KBM-7 (cell line): ENCODE measurements at regions not wholly inside any gene's neighbourhood (a gene's known extent, or its start where the extent isn't known, plus 50 kb on each side); places are given as distances from the start of the nearest gene placed in this dataset.

Experiments used
- DNase-seq: peaks from one replicate; pipeline ENCODE4 v3.0.0-alpha.2; 2015
- in situ Hi-C: fragments of 300-500 bp; cut with MboI; formaldehyde crosslinking; loops from 2 replicates; pipeline ENCODE4 v1.14.3; 2020; ENCODE audit warnings: low sequenced_read_pairs, low pct_unique_long_range_greater_than_20kb, mixed read lengths

DNA sequence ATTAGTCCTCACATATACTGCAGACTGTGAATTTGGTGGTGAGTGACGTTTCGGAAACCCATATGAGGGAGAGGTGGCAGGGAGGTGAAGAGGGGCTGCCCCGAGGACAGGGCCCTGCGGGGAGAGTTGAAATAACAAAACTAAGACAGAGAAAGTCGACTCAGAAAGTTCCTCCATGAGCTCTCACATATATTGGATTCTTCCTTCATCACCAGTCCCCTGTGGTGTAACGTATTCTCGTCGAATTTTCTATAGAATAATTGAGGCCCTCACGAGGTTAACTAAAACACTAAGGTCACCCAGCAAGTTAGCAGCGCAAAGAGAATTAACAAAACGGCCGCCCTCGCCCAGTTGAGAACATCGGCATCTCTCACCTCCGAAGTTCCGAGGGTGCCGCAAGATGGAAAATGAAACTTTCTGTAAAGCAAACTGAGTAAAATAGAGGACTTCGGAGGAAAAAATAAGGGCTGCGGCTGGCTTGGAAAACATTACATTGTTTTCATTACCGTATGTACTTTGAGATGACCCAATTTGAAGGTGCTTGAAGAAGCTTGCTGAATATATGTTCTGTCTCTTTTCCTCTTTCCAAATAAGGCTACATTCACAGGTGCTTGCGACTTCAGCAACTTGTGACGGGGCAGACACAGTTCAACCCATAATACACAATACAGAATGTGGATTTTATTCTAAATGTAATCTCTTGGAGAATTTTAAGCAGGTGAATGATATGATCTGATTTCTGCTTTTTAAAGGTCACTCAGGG, 490.9 kb upstream of the JARID2 start:
- DNase-seq: no peak
- in situ Hi-C loops: no loop called here

- in situ Hi-C loops: no loop called here
Measured at GRCh38 chr6:14756340-14756739, 489.5 kb upstream of the JARID2 start.

GRCh38 chr6:14757014-14757413, 488.9 kb upstream of the JARID2 start:
- in situ Hi-C loops: no loop called here
- DNase-seq: no peak

More at GRCh38 chr6:14756340-14756739, 489.5 kb upstream of the JARID2 start:
- DNase-seq: no peak

DNA sequence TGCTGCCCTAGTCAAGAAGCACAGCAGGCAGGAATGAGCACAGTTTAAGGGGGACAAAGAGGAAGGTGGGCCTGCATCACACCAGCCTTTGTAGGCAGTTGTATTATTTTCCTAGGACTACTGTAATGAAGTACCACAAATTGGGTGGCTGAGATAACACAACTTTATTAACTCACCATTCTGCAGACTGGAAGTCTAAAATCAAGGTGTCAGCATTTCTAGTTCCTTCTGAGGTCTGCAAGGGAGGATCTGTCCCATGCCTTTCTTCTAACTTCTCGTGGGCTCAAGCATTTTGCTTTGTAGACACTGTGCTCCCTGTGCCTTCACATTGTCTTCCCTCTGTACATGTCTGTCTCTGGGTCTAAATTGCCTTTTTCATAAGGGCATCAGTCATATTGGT, 488.5 kb upstream of the JARID2 start:
- no peak for DNase-seq
- in situ Hi-C loops: no loop called here

DNA sequence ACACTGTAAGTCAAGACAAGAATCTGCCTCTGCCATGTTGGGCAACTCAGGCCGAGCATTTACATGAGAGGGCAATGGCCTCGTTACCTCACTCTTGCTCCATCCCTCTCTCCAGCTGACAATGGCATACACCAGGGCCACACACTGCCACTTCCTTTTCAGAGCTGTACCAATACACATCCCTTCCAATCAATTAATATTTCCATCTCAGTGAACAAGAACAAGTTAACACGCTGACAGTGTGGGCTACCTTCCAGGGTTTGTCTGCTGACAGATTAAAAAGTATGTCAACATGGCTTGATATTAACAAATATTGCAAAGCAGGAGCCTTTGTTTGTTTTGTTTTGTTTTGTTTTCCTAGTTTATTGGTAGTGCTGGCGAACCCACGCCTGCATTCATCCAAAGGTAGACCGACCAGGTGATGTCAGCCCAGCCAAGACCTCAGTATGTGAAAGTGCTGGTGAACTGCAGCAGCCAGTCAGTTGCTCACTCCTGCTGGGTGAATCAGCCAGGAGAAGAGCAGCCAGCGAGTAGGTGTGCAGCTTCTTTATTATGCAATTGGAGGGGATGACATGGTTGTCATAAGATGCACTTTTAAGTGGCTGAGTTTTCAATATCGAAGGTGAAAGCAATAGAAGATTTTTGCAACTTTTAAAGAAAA, 487.3 kb upstream of the JARID2 start:
- in situ Hi-C loops: no loop called here
- DNase-seq: no peak

DNA sequence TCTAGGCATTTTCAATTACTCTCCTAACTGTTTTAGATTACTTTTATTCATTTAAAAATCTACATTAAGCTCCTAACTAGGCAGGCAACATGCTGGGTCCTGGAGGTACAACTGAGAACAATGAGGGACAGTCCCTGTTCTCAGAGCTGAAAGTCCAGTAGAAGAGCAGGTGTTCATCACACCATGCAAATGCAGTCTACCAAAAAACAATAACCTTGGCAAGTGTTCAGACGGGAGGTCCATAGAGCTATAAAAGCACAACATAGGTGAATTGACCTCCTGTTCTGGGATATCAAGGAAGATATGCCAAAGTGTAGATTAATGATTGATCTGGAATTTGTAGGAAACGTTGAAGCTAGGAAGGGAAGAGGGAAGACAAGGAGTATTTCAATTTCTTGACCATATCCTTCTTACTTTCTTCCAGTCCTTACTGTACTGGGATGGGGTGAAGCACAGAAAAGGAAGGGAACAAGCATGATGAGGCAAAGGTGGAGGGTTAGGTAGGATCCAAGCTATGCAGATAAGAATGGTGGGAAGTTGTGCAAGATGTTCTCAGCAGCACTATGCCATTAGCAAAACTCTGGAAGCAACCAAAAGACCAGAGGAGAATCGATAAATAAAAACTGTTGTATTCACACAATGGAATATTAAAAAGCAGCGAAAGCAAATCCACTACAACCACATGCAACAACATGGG, 485.7 kb upstream of the JARID2 start:
- in situ Hi-C loops: no loop called here
- DNase-seq: no peak

DNA sequence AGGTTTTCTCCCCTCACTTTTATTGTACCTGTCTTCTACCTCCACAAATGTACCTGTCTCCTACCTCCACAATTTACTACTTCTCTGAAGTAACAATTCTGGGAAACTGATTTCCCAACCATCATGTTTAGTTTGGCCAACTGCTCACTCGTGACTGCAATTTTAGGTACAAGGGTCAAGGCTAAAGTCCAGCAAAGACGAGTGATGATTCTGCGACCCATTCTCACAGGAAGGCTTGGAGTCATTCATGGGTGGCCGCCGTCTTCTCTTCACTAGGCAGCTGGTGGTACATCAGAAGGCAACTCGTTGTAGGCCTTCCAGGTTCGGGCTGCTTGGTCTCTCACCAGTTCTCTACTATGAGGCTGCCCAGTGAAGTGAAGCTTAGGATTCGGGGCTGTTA, 483.8 kb upstream of the JARID2 start:
- in situ Hi-C loops: no loop called here
- no peak for DNase-seq

DNA sequence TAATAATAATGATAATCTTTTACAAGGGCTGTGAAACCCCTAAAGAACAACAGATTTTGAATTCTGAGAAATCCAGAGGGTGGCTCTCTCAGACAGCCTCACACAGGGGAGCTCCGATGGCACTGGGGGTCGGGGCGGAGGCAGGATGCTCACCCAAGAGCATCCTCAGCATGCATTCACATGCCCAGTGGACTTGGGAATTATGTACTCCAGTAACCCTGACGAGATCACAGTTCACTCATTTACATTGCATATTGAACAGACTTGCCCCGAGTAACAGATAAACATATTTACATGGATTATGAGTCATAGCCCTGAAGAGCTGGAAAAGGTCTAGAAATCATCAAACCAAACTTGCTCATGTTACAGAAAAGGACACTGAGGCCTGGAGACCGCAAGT, 482.7 kb upstream of the JARID2 start:
- in situ Hi-C loops: no loop called here
- DNase-seq: no peak

DNA sequence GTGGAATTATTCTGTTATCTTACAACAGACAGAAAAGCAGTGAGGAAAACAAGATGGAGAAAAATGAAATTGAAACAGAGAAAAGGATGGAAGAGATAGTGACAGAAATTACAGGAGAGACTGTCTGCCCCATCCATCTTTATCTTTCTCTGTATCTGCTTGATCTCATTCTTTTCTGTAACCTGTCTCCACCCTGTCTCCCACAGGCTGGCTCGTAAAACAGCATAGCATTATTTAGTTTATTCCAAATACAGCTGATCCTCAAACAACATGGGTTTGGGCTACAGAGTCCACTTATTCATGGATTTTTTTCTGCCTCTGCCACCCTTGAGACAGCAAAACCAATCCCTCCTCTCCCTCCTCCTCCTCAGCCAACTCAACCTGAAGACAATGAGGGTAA, 482.3 kb upstream of the JARID2 start:
- in situ Hi-C loops: no loop called here
- DNase-seq: no peak

DNA sequence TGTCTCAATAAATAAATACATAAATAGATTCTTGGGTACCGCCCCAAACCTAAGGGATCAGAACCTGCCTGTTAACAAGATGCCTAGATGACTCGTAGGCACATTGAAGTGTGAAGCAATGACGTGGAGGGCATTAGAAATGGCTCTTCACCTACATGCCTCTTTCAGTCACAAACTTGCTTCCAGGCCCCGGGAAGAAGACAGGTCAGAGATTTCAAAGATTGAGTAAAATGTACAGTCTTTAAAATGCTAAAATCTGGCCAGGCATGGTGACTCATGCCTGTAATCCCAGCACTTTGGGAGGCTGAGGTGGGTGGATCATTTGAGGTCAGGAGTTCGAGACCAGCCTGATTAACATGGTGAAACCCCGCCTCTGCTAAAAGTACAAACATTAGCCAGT, 480.8 kb upstream of the JARID2 start:
- DNase-seq: no peak
- in situ Hi-C loops: no loop called here

DNA sequence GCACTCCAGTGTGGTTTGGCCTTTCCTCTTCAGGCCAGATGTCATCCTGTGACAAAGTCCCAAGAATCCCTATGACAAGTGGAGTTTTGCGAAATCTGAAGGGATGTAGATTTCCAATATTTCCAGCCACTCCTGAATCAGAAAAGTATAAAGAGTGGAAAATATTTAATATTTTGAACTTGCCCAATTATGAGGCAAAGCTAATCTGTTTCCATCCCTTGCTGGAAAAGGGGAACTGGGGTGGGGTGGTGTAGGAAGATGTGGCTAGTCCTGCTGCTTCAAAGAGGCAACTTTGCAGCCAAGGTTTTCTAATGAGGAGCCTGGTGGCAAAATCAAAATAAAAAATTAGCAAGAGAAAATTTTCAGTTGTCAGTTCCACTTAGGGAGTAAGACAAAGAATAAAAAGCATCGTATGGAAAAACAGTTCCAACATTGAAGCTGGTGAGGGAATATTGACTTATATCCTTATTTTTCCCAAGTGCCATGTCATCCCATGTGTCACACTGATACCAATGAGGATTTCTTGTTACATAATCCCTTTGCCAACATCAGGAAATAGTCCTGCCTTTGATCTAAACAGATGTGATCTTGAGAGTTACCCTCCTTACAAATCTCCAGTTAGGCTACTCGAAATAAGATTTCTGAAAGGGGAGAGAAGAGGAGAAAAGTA, 480.0 kb upstream of the JARID2 start:
- in situ Hi-C loops: no loop called here
- peak; percentile 38 for DNase-seq

DNA sequence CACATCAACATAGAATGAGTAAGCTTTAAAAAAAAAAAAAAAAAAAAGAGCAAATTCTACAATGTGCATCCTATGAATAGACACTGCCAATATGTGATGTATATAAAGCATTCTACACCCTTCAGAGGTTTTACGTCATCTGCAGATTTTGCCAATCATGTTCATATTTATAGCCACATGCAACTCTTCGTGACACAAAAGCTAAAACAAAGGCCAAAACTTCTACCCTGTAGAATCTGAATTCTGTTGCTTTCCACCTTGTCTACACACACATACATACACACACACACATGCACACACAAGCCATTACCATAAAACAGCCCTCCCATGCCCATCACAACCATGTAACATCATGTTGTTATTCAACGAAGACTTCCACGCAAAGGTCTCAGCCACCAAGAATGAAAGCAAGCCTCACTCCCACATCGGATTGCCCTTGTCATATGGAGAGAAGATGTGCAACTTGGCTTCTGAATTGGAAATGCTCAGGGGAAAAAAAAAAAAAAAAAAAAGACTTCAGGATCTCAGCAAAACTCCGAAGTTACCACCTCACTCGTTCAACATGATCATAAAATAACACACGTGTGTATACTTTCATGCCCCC, 479.4 kb upstream of the JARID2 start:
- in situ Hi-C loops: no loop called here
- no peak for DNase-seq

DNA sequence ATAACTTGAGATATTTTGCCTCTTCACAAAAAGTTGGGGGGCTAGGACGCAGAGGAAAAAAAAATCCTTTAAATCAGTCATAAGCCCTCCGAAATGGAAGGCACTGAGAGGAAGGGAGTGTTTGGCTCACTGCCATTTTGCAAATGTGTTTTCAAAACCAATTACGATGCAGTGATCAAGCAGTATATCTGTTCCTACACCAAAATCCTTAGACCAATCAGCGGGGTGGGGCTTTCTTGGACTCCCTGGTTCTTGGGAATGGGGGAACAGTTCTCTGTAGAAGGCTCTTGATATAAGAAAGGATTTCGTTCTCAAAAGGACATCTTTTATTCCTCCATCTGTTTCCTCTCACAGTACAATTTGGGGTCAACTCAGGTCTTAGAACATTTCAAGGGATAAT, 478.6 kb upstream of the JARID2 start:
- in situ Hi-C loops: no loop called here
- peak; percentile 39 for DNase-seq

GRCh38 chr6:14770040-14770439, 475.8 kb upstream of the JARID2 start:
- in situ Hi-C loops: no loop called here
- no peak for DNase-seq

DNA sequence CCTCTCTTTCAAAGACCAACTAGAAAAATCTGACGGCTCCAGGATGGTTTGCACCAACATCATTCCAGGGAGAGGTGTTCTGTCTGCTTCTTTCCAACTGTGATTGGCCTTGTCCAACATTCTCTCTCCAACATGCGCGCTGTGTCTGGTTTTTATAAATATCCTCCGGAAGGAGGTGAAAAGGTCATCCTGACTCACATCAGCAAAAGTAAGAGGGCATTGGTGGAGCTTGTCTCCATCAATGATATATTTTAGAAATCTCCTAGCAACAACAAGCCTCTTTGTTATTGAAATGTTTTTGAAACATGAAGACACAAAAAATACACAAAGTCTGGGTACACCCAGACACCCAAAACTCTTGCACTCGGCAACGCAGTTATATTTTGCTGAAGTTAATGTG, 475.3 kb upstream of the JARID2 start:
- no peak for DNase-seq

GRCh38 chr6:14771016-14771415, 474.9 kb upstream of the JARID2 start:
- in situ Hi-C loops: no loop called here
- no peak for DNase-seq

More for the DNA sequence above, 475.3 kb upstream of the JARID2 start:
- in situ Hi-C loops: no loop called here

GRCh38 chr6:14772188-14772587, 473.7 kb upstream of the JARID2 start:
- in situ Hi-C loops: no loop called here
- no peak for DNase-seq

- DNase-seq: no peak
- in situ Hi-C loops: no loop called here
Measured at GRCh38 chr6:14775528-14775927, 470.3 kb upstream of the JARID2 start.

DNA sequence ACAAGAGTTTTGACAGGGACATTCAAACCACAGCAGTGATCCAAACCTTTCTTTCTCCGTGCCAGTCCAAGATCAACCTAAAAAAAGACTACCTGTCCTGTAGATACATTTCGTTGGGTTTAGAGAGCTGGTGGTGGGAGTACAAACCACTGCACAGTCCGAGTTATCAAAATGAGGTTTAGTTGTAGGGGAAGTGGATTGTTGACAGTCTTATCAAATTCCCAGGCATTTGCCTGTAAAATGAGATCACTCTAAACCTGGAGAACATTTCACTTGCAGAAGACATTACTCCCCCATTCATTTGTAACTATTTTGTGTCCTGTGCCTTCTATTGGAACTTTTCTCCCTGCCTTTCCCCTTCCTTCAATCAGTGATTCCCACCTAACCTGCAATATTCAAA, 469.6 kb upstream of the JARID2 start:
- in situ Hi-C loops: no loop called here

More for the DNA sequence above, 469.6 kb upstream of the JARID2 start:
- DNase-seq: no peak
